GM21529 (cell line): ENCODE measurements at regions not wholly inside any gene's neighbourhood (a gene's known extent, or its start where the extent isn't known, plus 50 kb on each side); places are given as distances from the start of the nearest gene placed in this dataset.

Experiments used
- ATAC-seq: cut with Tn5 transposase; IDR thresholded peaks from one replicate; pipeline ENCODE4 v1.9.1; 2021; ENCODE audit not compliant: unreplicated experiment

DNA sequence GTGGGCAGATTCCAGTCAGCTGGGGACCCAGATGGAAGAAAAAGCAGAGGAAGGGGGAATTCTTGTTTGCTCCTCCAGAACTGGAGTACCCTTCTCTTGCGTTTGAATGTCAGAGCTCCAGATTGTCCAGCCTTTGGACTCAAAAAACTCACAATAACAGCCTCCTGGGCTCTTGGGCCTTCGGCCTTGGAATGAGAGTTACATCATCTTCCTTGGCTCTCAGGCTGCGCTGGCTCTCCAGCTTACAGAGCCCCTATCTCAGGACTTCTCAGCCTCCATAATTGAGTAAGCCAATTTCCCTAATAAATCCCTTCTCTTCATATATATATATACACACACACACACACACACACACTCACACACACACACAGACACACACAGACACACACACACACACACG, 1215.7 kb upstream of the SLC10A2 start:
- ATAC-seq = no peak

GRCh38 chr13:104270731-104271130, 1204.5 kb upstream of the SLC10A2 start:
- ATAC-seq = no peak

DNA sequence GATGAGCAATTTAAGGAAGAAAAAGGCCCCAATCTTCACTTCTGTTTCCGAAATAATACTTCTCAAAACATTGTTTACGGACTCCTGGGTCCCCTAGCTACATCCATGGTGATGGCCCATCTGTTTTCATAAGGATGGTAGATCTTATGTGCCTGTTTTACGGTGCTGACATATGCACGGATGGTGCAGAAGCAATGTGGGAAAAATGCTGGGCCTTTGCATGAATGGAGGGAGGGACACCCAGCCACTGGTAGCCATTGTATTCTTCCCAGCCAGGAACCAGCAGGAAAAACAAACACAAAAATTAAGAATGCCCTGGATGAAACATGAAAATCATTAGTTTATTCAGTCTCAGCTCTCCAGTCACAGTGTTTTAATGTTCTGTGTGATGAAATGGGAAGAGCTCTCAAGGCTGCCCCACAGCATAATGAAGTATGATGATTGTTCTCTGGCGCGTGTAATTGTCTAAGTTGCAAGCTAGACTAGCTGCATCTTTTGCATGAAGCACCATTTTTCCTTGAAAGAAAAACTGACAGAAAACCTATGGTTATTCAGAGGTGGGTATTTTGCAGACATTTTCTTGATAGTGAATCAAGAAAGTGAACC, 1201.1 kb upstream of the SLC10A2 start:
- ATAC-seq = no peak

- ATAC-seq = no peak
Observed at GRCh38 chr13:104256701-104257100, 1190.5 kb upstream of the SLC10A2 start.

DNA sequence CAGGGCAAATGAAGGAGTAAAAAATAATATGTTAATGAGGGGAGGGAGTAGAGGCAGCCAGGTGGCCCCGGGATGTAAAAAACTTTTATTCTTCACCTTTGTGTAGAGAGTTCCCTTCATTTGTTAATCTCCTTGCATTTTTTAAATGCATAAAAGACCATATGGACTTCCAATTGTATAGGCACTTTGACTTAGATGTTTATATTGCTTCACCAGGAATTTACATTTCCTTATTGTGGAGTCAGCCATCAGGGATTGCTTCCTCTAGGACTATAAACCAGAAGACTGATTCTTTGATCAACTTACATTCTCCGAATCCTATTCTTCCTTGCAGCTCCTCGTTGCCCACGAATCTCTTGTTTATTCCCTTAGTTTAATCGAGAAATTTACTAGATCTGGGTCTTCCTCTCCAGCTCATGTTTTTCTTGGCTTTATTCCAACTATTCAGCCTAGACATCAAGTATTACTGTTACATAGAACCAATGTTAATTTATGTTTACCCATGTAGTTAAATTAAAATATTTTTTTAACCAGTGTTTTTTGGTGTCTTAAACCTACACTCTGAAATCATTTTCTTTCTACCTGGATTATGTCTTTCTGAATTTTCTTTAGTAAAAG, 1187.0 kb upstream of the SLC10A2 start:
- ATAC-seq = no peak

- no peak for ATAC-seq
Observed at GRCh38 chr13:104251931-104252330, 1185.7 kb upstream of the SLC10A2 start.

- no peak for ATAC-seq
Observed at GRCh38 chr13:104246955-104247354, 1180.7 kb upstream of the SLC10A2 start.

- ATAC-seq = no peak
Observed at GRCh38 chr13:104206450-104207044, 1140.3 kb upstream of the SLC10A2 start.

- no peak for ATAC-seq
Observed at GRCh38 chr13:104204177-104204576, 1138.0 kb upstream of the SLC10A2 start.

DNA sequence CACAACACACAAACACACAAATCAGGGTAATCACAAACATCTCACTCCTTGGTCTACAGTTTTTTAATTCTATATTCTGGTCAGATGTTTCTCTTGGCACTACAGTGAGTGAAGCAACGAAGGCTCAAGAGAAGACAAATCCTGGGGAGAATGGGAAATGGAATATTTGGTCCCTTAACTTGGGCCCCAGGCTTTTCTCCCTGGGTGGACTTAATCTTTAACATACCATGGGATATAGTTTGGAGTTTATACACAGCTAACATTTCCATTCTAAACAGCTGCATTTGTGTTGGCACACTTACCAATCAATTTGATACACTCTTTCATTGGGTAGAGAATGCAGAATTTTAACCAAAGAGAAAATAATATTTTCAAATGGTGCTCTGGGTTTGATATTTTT, 1132.6 kb upstream of the SLC10A2 start:
- no peak for ATAC-seq

DNA sequence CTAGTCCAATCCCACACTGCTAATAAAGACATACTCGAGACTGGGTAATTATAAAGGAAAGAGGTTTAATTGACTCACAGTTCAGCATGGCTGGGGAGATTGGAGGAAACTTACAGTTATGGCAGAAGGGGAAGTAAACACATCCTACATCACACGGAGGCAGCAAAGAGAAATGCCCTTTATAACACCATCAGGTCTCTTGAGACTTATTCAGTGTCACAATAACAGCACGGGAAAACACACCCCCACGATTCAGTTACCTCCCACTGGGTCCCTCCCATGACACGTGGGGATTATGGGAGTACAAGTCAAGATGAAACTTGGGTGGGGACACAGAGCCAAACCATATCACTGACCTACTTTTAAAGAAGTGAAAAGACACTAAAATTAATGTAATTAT, 1130.4 kb upstream of the SLC10A2 start:
- ATAC-seq = no peak

- no peak for ATAC-seq
Observed at GRCh38 chr13:104181526-104182231, 1115.5 kb upstream of the SLC10A2 start.

- ATAC-seq = no peak
Observed at GRCh38 chr13:104170980-104171555, 1104.9 kb upstream of the SLC10A2 start.

- no peak for ATAC-seq
Observed at GRCh38 chr13:104163866-104164630, 1097.8 kb upstream of the SLC10A2 start.

- no peak for ATAC-seq
Observed at GRCh38 chr13:104160536-104160935, 1094.3 kb upstream of the SLC10A2 start.

- ATAC-seq = no peak
Observed at GRCh38 chr13:104143760-104144416, 1077.7 kb upstream of the SLC10A2 start.

GRCh38 chr13:104140552-104140951, 1074.3 kb upstream of the SLC10A2 start:
- ATAC-seq = no peak

GRCh38 chr13:104137416-104137815, 1071.2 kb upstream of the SLC10A2 start:
- ATAC-seq = no peak

GRCh38 chr13:104132849-104133248, 1066.6 kb upstream of the SLC10A2 start:
- ATAC-seq = no peak

GRCh38 chr13:104114101-104114500, 1047.9 kb upstream of the SLC10A2 start:
- no peak for ATAC-seq
